ACC112 (cell line): ENCODE measurements at regions not wholly inside any gene's neighbourhood (a gene's known extent, or its start where the extent isn't known, plus 50 kb on each side); places are given as distances from the start of the nearest gene placed in this dataset.

Experiments used
- H2AFZ ChIP-seq: fragments of 200-600 bp; sonication (generic); one replicate; pipeline ENCODE4 v1.6.0; 2017; ENCODE audit warnings: antibody characterized with exemption, low read length; ENCODE audit not compliant: unreplicated experiment
- H3K27ac ChIP-seq: fragments of 200-600 bp; sonication (generic); 2 replicates; pipeline ENCODE4 v1.5.1; 2014; ENCODE audit warnings: low read depth, mild to moderate bottlenecking, antibody characterized with exemption, low read length, moderate library complexity
- H3K27me3 ChIP-seq: fragments of 200-600 bp; sonication (generic); 2 replicates; pipeline ENCODE4 v1.6.1; 2014; ENCODE audit warnings: mild to moderate bottlenecking, antibody characterized with exemption, low read length, moderate library complexity, mixed read lengths; ENCODE audit not compliant: insufficient read depth
- H3K36me3 ChIP-seq: fragments of 200-600 bp; sonication (generic); 2 replicates; pipeline ENCODE4 v1.6.1; 2016; ENCODE audit warnings: mild to moderate bottlenecking, antibody characterized with exemption, low read length, moderate library complexity, mixed read lengths; ENCODE audit not compliant: insufficient read depth
- H3K4me1 ChIP-seq: fragments of 200-600 bp; sonication (generic); one replicate; pipeline ENCODE4 v1.6.1; 2016; ENCODE audit warnings: low read length, mixed read lengths; ENCODE audit not compliant: insufficient read depth, unreplicated experiment, control insufficient read depth
- H3K4me3 ChIP-seq: fragments of 200-600 bp; sonication (generic); 2 replicates; pipeline ENCODE4 v1.5.1; 2014; ENCODE audit warnings: mild to moderate bottlenecking, low read depth, low read length
- H3K79me2 ChIP-seq: fragments of 200-600 bp; sonication (generic); one replicate; pipeline ENCODE4 v1.6.0; 2016; ENCODE audit warnings: low read length; ENCODE audit not compliant: control insufficient read depth, unreplicated experiment, insufficient read depth

- Histone ChIP-seq H3K4me3 (no peak overlapping the region), H3K36me3 (no peaks in the 10 kb centered on the region), H3K27ac (no peak overlapping the region), H2AFZ (no peak overlapping the region), H3K4me1 (no peaks in the 10 kb centered on the region), H3K79me2 (no peaks in the 10 kb centered on the region), H3K27me3 (no peaks in the 10 kb centered on the region)
Observed at GRCh38 chr21:20083925-20084324, 914.3 kb upstream of the NCAM2 start.

- no peaks in the 10 kb centered on the region for H3K4me1 ChIP-seq
Observed at GRCh38 chr21:20086508-20086907, 911.7 kb upstream of the NCAM2 start.

GRCh38 chr21:20106368-20106767 is 891.8 kb upstream of the NCAM2 start:
- no peak overlapping the region for H2AFZ ChIP-seq
- no peak overlapping the region for H3K27ac ChIP-seq
- H3K36me3 ChIP-seq: no peaks in the 10 kb centered on the region
- no peaks in the 10 kb centered on the region for H3K4me1 ChIP-seq
- H3K27me3 ChIP-seq: no peaks in the 10 kb centered on the region
- no peak overlapping the region for H3K4me3 ChIP-seq
- H3K79me2 ChIP-seq: no peaks in the 10 kb centered on the region

More at GRCh38 chr21:20086508-20086907, 911.7 kb upstream of the NCAM2 start:
- H3K27me3 ChIP-seq: no peaks in the 10 kb centered on the region
- H3K4me3 ChIP-seq: no peak overlapping the region
- H2AFZ ChIP-seq: no peak overlapping the region
- no peaks in the 10 kb centered on the region for H3K36me3 ChIP-seq
- no peaks in the 10 kb centered on the region for H3K79me2 ChIP-seq
- no peak overlapping the region for H3K27ac ChIP-seq

- H3K4me1 ChIP-seq: no peaks in the 10 kb centered on the region
- no peak overlapping the region for H2AFZ ChIP-seq
- no peaks in the 10 kb centered on the region for H3K79me2 ChIP-seq
- H3K4me3 ChIP-seq: no peak overlapping the region
- no peaks in the 10 kb centered on the region for H3K36me3 ChIP-seq
- no peaks in the 10 kb centered on the region for H3K27me3 ChIP-seq
- H3K27ac ChIP-seq: no peak overlapping the region
Observed at GRCh38 chr21:20108016-20108415, 890.2 kb upstream of the NCAM2 start.

GRCh38 chr21:20108976-20109540 is 889.2 kb upstream of the NCAM2 start:
- Histone ChIP-seq H3K4me1 (no peaks in the 10 kb centered on the region), H3K79me2 (no peaks in the 10 kb centered on the region), H3K36me3 (no peaks in the 10 kb centered on the region), H3K4me3 (no peak overlapping the region), H2AFZ (no peak overlapping the region), H3K27ac (no peak overlapping the region), H3K27me3 (no peaks in the 10 kb centered on the region)

- Histone ChIP-seq H3K79me2 (no peaks in the 10 kb centered on the region), H2AFZ (no peak overlapping the region), H3K36me3 (no peaks in the 10 kb centered on the region), H3K4me1 (no peaks in the 10 kb centered on the region), H3K4me3 (no peak overlapping the region), H3K27me3 (no peaks in the 10 kb centered on the region), H3K27ac (no peak overlapping the region)
Observed at GRCh38 chr21:20110368-20110767, 887.8 kb upstream of the NCAM2 start.

GRCh38 chr21:20151741-20152140 is 846.5 kb upstream of the NCAM2 start:
- no peak overlapping the region for H3K4me3 ChIP-seq
- H3K27me3 ChIP-seq: no peaks in the 10 kb centered on the region
- no peak overlapping the region for H2AFZ ChIP-seq

GRCh38 chr21:20163167-20163566 is 835.0 kb upstream of the NCAM2 start:
- Histone ChIP-seq H2AFZ (no peak overlapping the region), H3K4me3 (no peak overlapping the region), H3K27ac (no peak overlapping the region), H3K4me1 (no peaks in the 10 kb centered on the region), H3K79me2 (no peaks in the 10 kb centered on the region), H3K27me3 (no peaks in the 10 kb centered on the region), H3K36me3 (no peaks in the 10 kb centered on the region)

More at GRCh38 chr21:20151741-20152140, 846.5 kb upstream of the NCAM2 start:
- H3K36me3 ChIP-seq: no peaks in the 10 kb centered on the region
- no peaks in the 10 kb centered on the region for H3K79me2 ChIP-seq
- H3K4me1 ChIP-seq: no peaks in the 10 kb centered on the region
- H3K27ac ChIP-seq: no peak overlapping the region

GRCh38 chr21:20167059-20167458 is 831.1 kb upstream of the NCAM2 start:
- H3K27me3 ChIP-seq: no peaks in the 10 kb centered on the region

GRCh38 chr21:20169812-20170576 is 828.2 kb upstream of the NCAM2 start:
- Histone ChIP-seq H3K27ac (no peak overlapping the region), H3K36me3 (no peaks in the 10 kb centered on the region), H3K4me3 (no peak overlapping the region), H3K79me2 (no peaks in the 10 kb centered on the region), H2AFZ (no peak overlapping the region), H3K27me3 (no peaks in the 10 kb centered on the region), H3K4me1 (no peaks in the 10 kb centered on the region)

More at GRCh38 chr21:20167059-20167458, 831.1 kb upstream of the NCAM2 start:
- H3K27ac ChIP-seq: no peak overlapping the region
- H3K4me1 ChIP-seq: no peaks in the 10 kb centered on the region
- no peaks in the 10 kb centered on the region for H3K36me3 ChIP-seq
- no peaks in the 10 kb centered on the region for H3K79me2 ChIP-seq
- no peak overlapping the region for H2AFZ ChIP-seq
- no peak overlapping the region for H3K4me3 ChIP-seq

- H2AFZ ChIP-seq: no peak overlapping the region
- no peak overlapping the region for H3K27ac ChIP-seq
- H3K36me3 ChIP-seq: no peaks in the 10 kb centered on the region
- no peak overlapping the region for H3K4me3 ChIP-seq
- no peaks in the 10 kb centered on the region for H3K79me2 ChIP-seq
- no peaks in the 10 kb centered on the region for H3K27me3 ChIP-seq
- H3K4me1 ChIP-seq: no peaks in the 10 kb centered on the region
Observed at GRCh38 chr21:20186186-20186585, 812.0 kb upstream of the NCAM2 start.
